H9 (cell line): ENCODE measurements at regions not wholly inside any gene's neighbourhood (a gene's known extent, or its start where the extent isn't known, plus 50 kb on each side); places are given as distances from the start of the nearest gene placed in this dataset.

Experiments used
- DNase-seq: peaks from one replicate; pipeline ENCODE4 v3.0.0-alpha.2; 2017
- H2AFZ ChIP-seq: one replicate; pipeline ENCODE4 v1.6.1; 2013; ENCODE audit warnings: mild to moderate bottlenecking, low read length, control low read depth, moderate library complexity
- H2AK5ac ChIP-seq: 2 replicates; pipeline ENCODE4 v1.6.1; 2013; ENCODE audit warnings: low read length, control low read depth, mixed read lengths; ENCODE audit not compliant: insufficient read length
- H2BK120ac ChIP-seq: one replicate; pipeline ENCODE4 v1.6.1; 2013; ENCODE audit warnings: low read depth, mild to moderate bottlenecking, low read length, control low read depth, inconsistent platforms; ENCODE audit not compliant: poor library complexity, severe bottlenecking
- H2BK12ac ChIP-seq: 2 replicates; pipeline ENCODE4 v1.6.1; 2013; ENCODE audit warnings: low read length, control low read depth, mixed read lengths, low read depth; ENCODE audit not compliant: insufficient read length
- H2BK15ac ChIP-seq: 2 replicates; pipeline ENCODE4 v1.6.1; 2013; ENCODE audit warnings: low read depth, low read length, control low read depth
- H2BK20ac ChIP-seq: one replicate; pipeline ENCODE4 v1.6.1; 2013; ENCODE audit warnings: low read depth, mild to moderate bottlenecking, low read length, control low read depth, inconsistent platforms; ENCODE audit not compliant: poor library complexity, severe bottlenecking
- H2BK5ac ChIP-seq: 2 replicates; pipeline ENCODE4 v1.6.1; 2013; ENCODE audit warnings: low read length, control low read depth, mixed read lengths; ENCODE audit not compliant: insufficient read length
- H3K14ac ChIP-seq: 2 replicates; pipeline ENCODE4 v1.6.1; 2013; ENCODE audit warnings: low read length, control low read depth; ENCODE audit not compliant: insufficient read depth
- H3K18ac ChIP-seq: 2 replicates; pipeline ENCODE4 v1.6.1; 2013; ENCODE audit warnings: low read depth, mild to moderate bottlenecking, mixed read lengths, low read length, control low read depth; ENCODE audit not compliant: insufficient read length
- H3K23ac ChIP-seq: 2 replicates; pipeline ENCODE4 v1.6.1; 2013; ENCODE audit warnings: low read length, control low read depth, mixed read lengths, low read depth; ENCODE audit not compliant: insufficient read length
- H3K23me2 ChIP-seq: 2 replicates; pipeline ENCODE4 v1.6.1; 2013; ENCODE audit warnings: low read depth, mild to moderate bottlenecking, mixed read lengths, low read length, control low read depth; ENCODE audit not compliant: insufficient read length, poor library complexity, severe bottlenecking
- H3K27ac ChIP-seq: 2 replicates; pipeline ENCODE4 v1.5.1; 2013; ENCODE audit warnings: low read length, control low read depth, mixed read lengths, low read depth; ENCODE audit not compliant: insufficient read length
- H3K27me3 ChIP-seq: 2 replicates; pipeline ENCODE4 v1.6.1; 2013; ENCODE audit warnings: low read length, control low read depth, inconsistent platforms; ENCODE audit not compliant: insufficient read depth
- H3K4ac ChIP-seq: 2 replicates; pipeline ENCODE4 v1.6.1; 2013; ENCODE audit warnings: low read depth, mild to moderate bottlenecking, control low read depth, inconsistent platforms, low read length, moderate library complexity
- H3K4me1 ChIP-seq: 2 replicates; pipeline ENCODE4 v1.6.1; 2013; ENCODE audit warnings: low read length, control low read depth, inconsistent platforms; ENCODE audit not compliant: insufficient read depth
- H3K4me2 ChIP-seq: 2 replicates; pipeline ENCODE4 v1.6.1; 2013; ENCODE audit warnings: low read length, control low read depth, mixed read lengths; ENCODE audit not compliant: insufficient read length, insufficient read depth
- H3K56ac ChIP-seq: 2 replicates; pipeline ENCODE4 v1.6.1; 2013; ENCODE audit warnings: low read depth, mild to moderate bottlenecking, mixed read lengths, low read length, control low read depth; ENCODE audit not compliant: insufficient read length
- H3K79me1 ChIP-seq: 2 replicates; pipeline ENCODE4 v1.6.1; 2013; ENCODE audit warnings: low read depth, mild to moderate bottlenecking, moderate library complexity, low read length, control low read depth, inconsistent platforms; ENCODE audit not compliant: insufficient read depth, poor library complexity, severe bottlenecking
- H3K79me2 ChIP-seq: 2 replicates; pipeline ENCODE4 v1.6.1; 2013; ENCODE audit warnings: low read length, control low read depth, inconsistent platforms; ENCODE audit not compliant: insufficient read depth
- H3K9ac ChIP-seq: 2 replicates; pipeline ENCODE4 v1.6.1; 2013; ENCODE audit warnings: low read length, control low read depth, mixed read lengths; ENCODE audit not compliant: insufficient read length; ENCODE audit errors: extremely low read depth
- H3K9me3 ChIP-seq: one replicate; pipeline ENCODE4 v1.6.1; 2013; ENCODE audit warnings: low read depth, low read length, inconsistent platforms; ENCODE audit not compliant: control insufficient read depth
- H3T11ph ChIP-seq: one replicate; pipeline ENCODE4 v1.6.1; 2013; ENCODE audit warnings: mild to moderate bottlenecking, low read length, control low read depth, inconsistent platforms
- H4K20me1 ChIP-seq: one replicate; pipeline ENCODE4 v1.6.1; 2013; ENCODE audit not compliant: control insufficient read depth, insufficient read length, insufficient read depth
- H4K5ac ChIP-seq: 2 replicates; pipeline ENCODE4 v1.6.1; 2013; ENCODE audit warnings: low read depth, mild to moderate bottlenecking, mixed read lengths, low read length, control low read depth; ENCODE audit not compliant: insufficient read length
- H4K8ac ChIP-seq: replicated peaks from 2 replicates; pipeline ENCODE4 v1.6.1; 2013; ENCODE audit warnings: low read length, control low read depth, mixed read lengths, low read depth; ENCODE audit not compliant: insufficient read length
- H4K91ac ChIP-seq: 2 replicates; pipeline ENCODE4 v1.6.1; 2013; ENCODE audit warnings: low read depth, mild to moderate bottlenecking, moderate library complexity, mixed read lengths, low read length, control low read depth; ENCODE audit not compliant: insufficient read length
- H3K27ac Mint-ChIP-seq, 3 experiments: 2 replicates in 2 of 3; 3 replicates in 1 of 3; pipeline ENCODE4 v1.8.0; 2020 to 2021; ENCODE audit warnings: mixed read lengths in 3 of 3, mild to moderate bottlenecking in 1 of 3, moderate library complexity in 1 of 3
- H3K27me3 Mint-ChIP-seq: 2 replicates; pipeline ENCODE4 v1.8.0; 2021; ENCODE audit warnings: low read depth, mild to moderate bottlenecking, moderate library complexity, mixed read lengths
- H3K36me3 Mint-ChIP-seq, 3 experiments: 2 replicates in 2 of 3; 3 replicates in 1 of 3; pipeline ENCODE4 v1.8.0; 2020 to 2021; ENCODE audit warnings: low read depth in 3 of 3, mixed read lengths in 3 of 3; ENCODE audit not compliant: insufficient read depth in 1 of 3
- H3K4me1 Mint-ChIP-seq, 2 experiments: 2 replicates each; pipeline ENCODE4 v1.8.0; 2020; ENCODE audit warnings: mixed read lengths in 2 of 2
- H3K4me3 Mint-ChIP-seq, 2 experiments: 2 replicates in 1 of 2; 3 replicates in 1 of 2; pipeline ENCODE4 v1.8.0; 2020 to 2021; ENCODE audit warnings: mild to moderate bottlenecking in 2 of 2, mixed read lengths in 2 of 2, moderate library complexity in 1 of 2
- H3K9me3 Mint-ChIP-seq, 2 experiments: 2 replicates in 1 of 2; 3 replicates in 1 of 2; pipeline ENCODE4 v1.8.0; 2020; ENCODE audit warnings: mild to moderate bottlenecking in 2 of 2, mixed read lengths in 2 of 2, moderate library complexity in 1 of 2
- WGBS: extraction: QIAGEN DNeasy Blood & Tissue Kit; methylation state at CpG from one replicate; pipeline ENCODE4 v1.1.7; 2013; ENCODE audit warnings: missing lambda C conversion rate, low lambda C conversion rate, mixed read lengths; ENCODE audit not compliant: insufficient read length; ENCODE audit errors: extremely low coverage; 5-methylcytosine and 5-hydroxymethylcytosine counted together
- TF ChIP-seq, protein P1 (sequence below): fragments of 200-600 bp; sonication (generic); conservative IDR thresholded peaks from 3 replicates; pipeline ENCODE4 v1.8.0; 2021; ENCODE audit warnings: antibody characterized with exemption, mild to moderate bottlenecking

DNA sequence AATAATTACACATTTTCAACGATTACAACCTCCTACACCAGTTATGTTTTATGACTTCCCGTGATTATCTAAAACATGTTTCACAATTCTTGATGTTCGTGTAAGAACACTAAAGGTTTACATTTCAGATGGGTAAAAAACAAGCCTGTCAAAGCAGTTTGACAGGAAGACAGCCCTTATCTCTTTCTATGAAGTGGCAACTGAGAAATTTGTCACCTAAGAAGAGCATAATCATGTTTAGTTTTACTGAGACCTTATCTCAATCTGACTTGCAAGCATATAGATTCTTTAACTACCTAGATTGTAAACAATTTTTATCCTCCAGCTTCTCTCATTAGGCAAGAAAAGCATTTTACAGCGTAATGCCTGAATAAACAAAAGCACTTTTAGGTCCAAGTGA, 218.4 kb upstream of the ZBED5 start:
- Histone ChIP-seq H3K79me1 (no peaks in the 10 kb centered on the region), H2AK5ac (no peak overlapping the region), H3K4ac (no peak overlapping the region), H3K18ac (no peak overlapping the region), H3K4me2 (no peak overlapping the region), H4K20me1 (no peaks in the 10 kb centered on the region), H2BK12ac (no peak overlapping the region), H2AFZ (no peak overlapping the region), H2BK120ac (no peak overlapping the region), H4K8ac (no peak overlapping the region), H2BK20ac (no peak overlapping the region), H2BK15ac (no peak overlapping the region), H3K23me2 (no peaks in the 10 kb centered on the region), H4K91ac (no peak overlapping the region), H2BK5ac (no peak overlapping the region), H3T11ph (no peak overlapping the region), H3K9me3 (no peaks in the 10 kb centered on the region), H4K5ac (no peak overlapping the region), H3K23ac (no peak overlapping the region), H3K56ac (no peak overlapping the region), H3K27ac (no peak overlapping the region), H3K79me2 (no peaks in the 10 kb centered on the region), H3K9ac (no peak overlapping the region), H3K4me1 (peaks cover 14% of the 10 kb centered on the region), H3K14ac (no peak overlapping the region), H3K27me3 (no peaks in the 10 kb centered on the region)
- H3K27ac Mint-ChIP-seq = no peak overlapping the region
- H3K36me3 Mint-ChIP-seq = peaks cover 0 to 1% (median 0%) of the 10 kb centered on the region in 3 experiments; a peak in 1 of 7 replicates
- 100% methylated on average over 2 of the region's 4 CpGs for WGBS
- no peak for DNase-seq
- TF ChIP-seq, protein P1, sequence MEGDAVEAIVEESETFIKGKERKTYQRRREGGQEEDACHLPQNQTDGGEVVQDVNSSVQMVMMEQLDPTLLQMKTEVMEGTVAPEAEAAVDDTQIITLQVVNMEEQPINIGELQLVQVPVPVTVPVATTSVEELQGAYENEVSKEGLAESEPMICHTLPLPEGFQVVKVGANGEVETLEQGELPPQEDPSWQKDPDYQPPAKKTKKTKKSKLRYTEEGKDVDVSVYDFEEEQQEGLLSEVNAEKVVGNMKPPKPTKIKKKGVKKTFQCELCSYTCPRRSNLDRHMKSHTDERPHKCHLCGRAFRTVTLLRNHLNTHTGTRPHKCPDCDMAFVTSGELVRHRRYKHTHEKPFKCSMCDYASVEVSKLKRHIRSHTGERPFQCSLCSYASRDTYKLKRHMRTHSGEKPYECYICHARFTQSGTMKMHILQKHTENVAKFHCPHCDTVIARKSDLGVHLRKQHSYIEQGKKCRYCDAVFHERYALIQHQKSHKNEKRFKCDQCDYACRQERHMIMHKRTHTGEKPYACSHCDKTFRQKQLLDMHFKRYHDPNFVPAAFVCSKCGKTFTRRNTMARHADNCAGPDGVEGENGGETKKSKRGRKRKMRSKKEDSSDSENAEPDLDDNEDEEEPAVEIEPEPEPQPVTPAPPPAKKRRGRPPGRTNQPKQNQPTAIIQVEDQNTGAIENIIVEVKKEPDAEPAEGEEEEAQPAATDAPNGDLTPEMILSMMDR = no peak
- H3K4me3 Mint-ChIP-seq = no peak overlapping the region
- H3K9me3 Mint-ChIP-seq = no peaks in the 10 kb centered on the region
- H3K27me3 Mint-ChIP-seq = peaks cover 21% of the 10 kb centered on the region
- peaks cover 49 to 52% of the 10 kb centered on the region in 2 experiments for H3K4me1 Mint-ChIP-seq
